NCI-H345 (cell line): ENCODE measurements at regions not wholly inside any gene's neighbourhood (a gene's known extent, or its start where the extent isn't known, plus 50 kb on each side); places are given as distances from the start of the nearest gene placed in this dataset.

ENCODE experiments used
- DNase-seq: peaks from one replicate; lab custom pipeline; 2025; lab: John Stamatoyannopoulos, UW

- DNase-seq: no peak
These were observed 161.3 kb upstream of the SHH start for GRCh38 chr7:155973451-155973997.

GRCh38 chr7:155972651-155973390, 160.6 kb upstream of the SHH start:
- DNase-seq: no peak

GRCh38 chr7:155972247-155972646, 160.0 kb upstream of the SHH start:
- no peak for DNase-seq

- DNase-seq: no peak
These were observed 159.0 kb upstream of the SHH start for GRCh38 chr7:155971180-155971770.

GRCh38 chr7:155969192-155969929, 157.1 kb upstream of the SHH start:
- no peak for DNase-seq

- no peak for DNase-seq
These were observed 152.7 kb upstream of the SHH start for GRCh38 chr7:155965010-155965409.

- no peak for DNase-seq
These were observed 152.3 kb upstream of the SHH start for GRCh38 chr7:155964543-155964942.

GRCh38 chr7:155963771-155964195, 151.5 kb upstream of the SHH start:
- DNase-seq: no peak

- DNase-seq: no peak
These were observed 151.1 kb upstream of the SHH start for GRCh38 chr7:155963356-155963755.

GRCh38 chr7:155962968-155963300, 150.7 kb upstream of the SHH start:
- no peak for DNase-seq

GRCh38 chr7:155962191-155962967, 150.1 kb upstream of the SHH start:
- DNase-seq: no peak

GRCh38 chr7:155961241-155962190, 149.3 kb upstream of the SHH start:
- DNase-seq: peak; percentile 48

- peak; percentile 63 for DNase-seq
These were observed 147.6 kb upstream of the SHH start for GRCh38 chr7:155959894-155960293.

- DNase-seq: no peak
These were observed 144.7 kb upstream of the SHH start for GRCh38 chr7:155956977-155957376.

GRCh38 chr7:155955367-155955635, 143.0 kb upstream of the SHH start:
- DNase-seq: no peak

GRCh38 chr7:155954550-155955366, 142.5 kb upstream of the SHH start:
- no peak for DNase-seq

- DNase-seq: peak; percentile 48
These were observed 141.7 kb upstream of the SHH start for GRCh38 chr7:155953781-155954549.

- no peak for DNase-seq
These were observed 141.2 kb upstream of the SHH start for GRCh38 chr7:155953501-155953778.

- no peak for DNase-seq
These were observed 139.4 kb upstream of the SHH start for GRCh38 chr7:155951554-155952158.
